ENCODE measurements at regions not wholly inside any gene's neighbourhood (a gene's known extent, or its start where the extent isn't known, plus 50 kb on each side); places are given as distances from the start of the nearest gene placed in this dataset.

GRCh38 chr1:175250027-175250426, 57.5 kb upstream of the KIAA0040 start:
- TF ChIP-seq CTCF (conservative IDR thresholded peaks at IDR 0.05; ENCODE audit: low read depth, low read length) = no peak
- TF ChIP-seq EZH2 (IDR thresholded peaks at IDR 0.05; ENCODE audit: low read length, unreplicated experiment) = no peak
